ENCODE measurements at regions not wholly inside any gene's neighbourhood (a gene's known extent, or its start where the extent isn't known, plus 50 kb on each side); places are given as distances from the start of the nearest gene placed in this dataset.
A peak's percentile ranks its signal among the peaks of the same experiment; 100 is the strongest.

- DNase-seq (ENCODE audit: low spot score), result no peak
These were observed 209.4 kb upstream of the PRICKLE1 start for GRCh38 chr12:42798811-42799438.

- no peak for DNase-seq (ENCODE audit: low spot score)
These were observed 205.3 kb upstream of the PRICKLE1 start for GRCh38 chr12:42794806-42795205.

GRCh38 chr12:42793166-42793565 is 203.6 kb upstream of the PRICKLE1 start:
- DNase-seq (ENCODE audit: low spot score), result no peak

- DNase-seq (ENCODE audit: low spot score), result no peak
These were observed 202.7 kb upstream of the PRICKLE1 start for GRCh38 chr12:42792265-42792664.

GRCh38 chr12:42791399-42791798 is 201.9 kb upstream of the PRICKLE1 start:
- no peak for DNase-seq (ENCODE audit: low spot score)

- DNase-seq (ENCODE audit: low spot score), result peak; percentile 33
These were observed 201.2 kb upstream of the PRICKLE1 start for GRCh38 chr12:42790761-42791151.

- DNase-seq (ENCODE audit: low spot score), result peak; percentile 34
These were observed 200.5 kb upstream of the PRICKLE1 start for GRCh38 chr12:42789808-42790760.

- DNase-seq (ENCODE audit: low spot score), result peak; percentile 31
These were observed 197.0 kb upstream of the PRICKLE1 start for GRCh38 chr12:42786400-42787148.

GRCh38 chr12:42785944-42786343 is 196.4 kb upstream of the PRICKLE1 start:
- DNase-seq (ENCODE audit: low spot score), result no peak

- DNase-seq (ENCODE audit: low spot score), result no peak
These were observed 191.1 kb upstream of the PRICKLE1 start for GRCh38 chr12:42780671-42781070.

GRCh38 chr12:42779186-42779859 is 189.8 kb upstream of the PRICKLE1 start:
- no peak for DNase-seq (ENCODE audit: low spot score)

GRCh38 chr12:42776396-42776795 is 186.8 kb upstream of the PRICKLE1 start:
- peak; percentile 34 for DNase-seq (ENCODE audit: low spot score)

- DNase-seq (ENCODE audit: low spot score), result no peak
These were observed 184.7 kb upstream of the PRICKLE1 start for GRCh38 chr12:42774238-42774637.

- no peak for DNase-seq (ENCODE audit: low spot score)
These were observed 180.7 kb upstream of the PRICKLE1 start for GRCh38 chr12:42770261-42770660.

GRCh38 chr12:42769455-42769854 is 179.9 kb upstream of the PRICKLE1 start:
- DNase-seq (ENCODE audit: low spot score), result no peak

GRCh38 chr12:42767998-42768397 is 178.5 kb upstream of the PRICKLE1 start:
- DNase-seq (ENCODE audit: low spot score), result no peak

- DNase-seq (ENCODE audit: low spot score), result no peak
These were observed 177.9 kb upstream of the PRICKLE1 start for GRCh38 chr12:42767326-42767954.

- DNase-seq (ENCODE audit: low spot score), result no peak
These were observed 177.2 kb upstream of the PRICKLE1 start for GRCh38 chr12:42766754-42767153.

- no peak for DNase-seq (ENCODE audit: low spot score)
These were observed 176.5 kb upstream of the PRICKLE1 start for GRCh38 chr12:42766026-42766425.

GRCh38 chr12:42763682-42764081 is 174.1 kb upstream of the PRICKLE1 start:
- DNase-seq (ENCODE audit: low spot score), result no peak

- no peak for DNase-seq (ENCODE audit: low spot score)
These were observed 172.9 kb upstream of the PRICKLE1 start for GRCh38 chr12:42762395-42762925.
